GM21529 (cell line): ENCODE measurements at regions not wholly inside any gene's neighbourhood (a gene's known extent, or its start where the extent isn't known, plus 50 kb on each side); places are given as distances from the start of the nearest gene placed in this dataset.

ENCODE experiments used
- ATAC-seq: cut with Tn5 transposase; IDR thresholded peaks from one replicate; pipeline ENCODE4 v1.9.1; 2021; ENCODE audit not compliant: unreplicated experiment

DNA sequence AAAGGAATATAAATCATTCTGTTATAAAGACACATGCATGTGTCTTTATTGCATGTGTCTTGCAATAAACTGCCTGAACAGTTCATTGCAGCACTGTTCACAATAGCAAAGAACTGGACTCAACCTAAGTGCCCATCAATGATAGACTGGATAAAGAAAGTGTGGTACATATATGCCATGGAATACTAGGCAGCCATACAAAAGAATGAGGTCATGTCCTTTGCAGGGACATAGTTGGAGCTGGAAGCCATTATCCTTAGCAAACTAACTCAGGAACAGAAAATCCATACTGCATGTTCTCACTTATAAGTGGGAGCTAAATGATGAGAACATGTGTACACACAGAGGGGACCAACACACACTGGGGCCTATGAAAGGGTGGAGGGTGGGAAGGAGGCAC is 63.7 kb upstream of the CHD1 start:
- no peak for ATAC-seq

DNA sequence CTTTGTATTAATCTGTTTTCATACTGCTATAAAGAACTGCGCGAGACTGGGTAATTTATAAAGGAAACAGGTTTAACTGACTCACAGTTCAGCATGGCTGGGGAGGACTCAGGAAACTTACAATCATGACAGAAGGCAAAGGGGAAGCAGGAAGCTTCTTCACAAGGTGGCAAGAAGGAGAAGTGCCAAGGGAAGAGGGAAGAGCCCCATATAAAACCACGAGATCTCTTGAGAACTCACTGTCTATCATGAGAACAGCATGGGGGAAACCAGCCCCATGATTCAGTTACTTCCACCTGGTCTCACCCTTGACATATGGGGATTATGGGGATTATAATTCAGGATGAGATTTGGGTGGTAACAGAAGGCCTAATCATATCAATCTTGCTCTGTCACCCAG is 60.9 kb upstream of the CHD1 start:
- ATAC-seq = no peak

DNA sequence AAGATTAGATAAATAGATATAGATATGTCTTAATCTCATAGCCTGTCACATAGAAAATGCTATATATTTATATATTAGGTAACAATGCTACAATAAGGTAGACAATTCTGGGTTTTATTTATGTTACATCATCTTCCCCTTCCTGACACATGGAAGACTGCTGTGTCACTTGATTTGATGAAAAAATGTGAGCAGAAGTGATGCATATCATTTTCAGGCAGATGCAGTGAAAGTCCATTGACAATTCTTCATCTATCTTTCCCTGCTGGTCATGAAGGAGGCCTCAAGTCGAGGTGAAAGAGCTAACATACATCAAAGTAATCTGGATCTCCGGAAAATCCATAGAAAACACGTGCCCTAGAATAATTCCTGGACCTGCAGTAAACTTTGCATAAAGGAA is 57.8 kb upstream of the CHD1 start:
- ATAC-seq = no peak

DNA sequence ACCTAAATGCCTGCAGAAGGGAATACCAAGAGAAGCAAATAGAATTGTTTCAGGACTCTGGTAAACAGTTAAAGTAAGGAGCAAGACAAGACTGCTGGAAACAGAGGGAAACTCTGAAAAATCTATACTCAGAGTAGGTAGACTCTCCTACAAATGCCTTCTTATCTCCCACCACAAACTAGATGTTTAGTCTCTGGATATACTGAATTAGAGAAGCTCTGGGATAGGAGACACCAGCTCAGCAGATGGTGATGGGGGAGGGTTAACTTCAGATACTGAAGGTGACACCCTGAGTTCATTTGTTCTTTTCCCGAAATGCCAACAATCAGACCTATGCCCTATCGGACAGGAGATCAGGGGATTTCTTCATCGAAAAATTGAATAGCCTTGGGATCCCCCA is 54.1 kb upstream of the CHD1 start:
- no peak for ATAC-seq
